Osteoblast (primary cell): ENCODE measurements at regions not wholly inside any gene's neighbourhood (a gene's known extent, or its start where the extent isn't known, plus 50 kb on each side); places are given as distances from the start of the nearest gene placed in this dataset.

Source experiments
- DNase-seq: peaks from one replicate; pipeline ENCODE4 v3.0.0; 2011; ENCODE audit warnings: low spot score, mixed read lengths; ENCODE audit not compliant: insufficient read length; ENCODE audit errors: missing footprints
- H2AFZ ChIP-seq: 2 replicates; pipeline ENCODE4 v1.6.0; 2011; ENCODE audit warnings: mild to moderate bottlenecking, low read length
- H3K27ac ChIP-seq: 2 replicates; pipeline ENCODE4 v1.5.1; 2011; ENCODE audit warnings: mild to moderate bottlenecking, low read depth, low read length, moderate library complexity
- H3K27me3 ChIP-seq: 2 replicates; pipeline ENCODE4 v1.6.0; 2012; ENCODE audit warnings: mild to moderate bottlenecking, control low read depth, inconsistent platforms, low read length, moderate library complexity; ENCODE audit not compliant: insufficient read depth
- H3K36me3 ChIP-seq: 2 replicates; pipeline ENCODE4 v1.5.1; 2011; ENCODE audit warnings: mild to moderate bottlenecking, low read length, control low read depth, moderate library complexity; ENCODE audit not compliant: insufficient read depth
- H3K4me1 ChIP-seq: 2 replicates; pipeline ENCODE4 v1.5.1; 2011; ENCODE audit warnings: mild to moderate bottlenecking, low read length, control low read depth, moderate library complexity; ENCODE audit not compliant: insufficient read depth
- H3K4me2 ChIP-seq: 2 replicates; pipeline ENCODE4 v1.6.0; 2011; ENCODE audit warnings: mild to moderate bottlenecking, low read length; ENCODE audit not compliant: insufficient read depth
- H3K4me3 ChIP-seq: fragments of 200-600 bp; sonication (generic); 3 replicates; pipeline ENCODE4 v1.5.1; 2012; ENCODE audit warnings: mild to moderate bottlenecking, low read length, inconsistent platforms; ENCODE audit not compliant: insufficient read depth
- H3K79me2 ChIP-seq: 2 replicates; pipeline ENCODE4 v1.6.0; 2012; ENCODE audit warnings: mild to moderate bottlenecking, low read length, control low read depth, inconsistent platforms; ENCODE audit not compliant: insufficient read depth
- H3K9me3 ChIP-seq: 2 replicates; pipeline ENCODE4 v1.5.1; 2011; ENCODE audit warnings: low read depth, low read length, control low read depth
- H4K20me1 ChIP-seq: 2 replicates; pipeline ENCODE4 v1.6.0; 2012; ENCODE audit warnings: mild to moderate bottlenecking, low read length, control low read depth; ENCODE audit not compliant: insufficient read depth
- TF ChIP-seq, protein P1 (sequence below): IDR thresholded peaks from 2 replicates; pipeline ENCODE4 v1.5.1; 2011; ENCODE audit warnings: mild to moderate bottlenecking, low read depth, low read length, moderate library complexity; ENCODE audit errors: extremely low read depth

DNA sequence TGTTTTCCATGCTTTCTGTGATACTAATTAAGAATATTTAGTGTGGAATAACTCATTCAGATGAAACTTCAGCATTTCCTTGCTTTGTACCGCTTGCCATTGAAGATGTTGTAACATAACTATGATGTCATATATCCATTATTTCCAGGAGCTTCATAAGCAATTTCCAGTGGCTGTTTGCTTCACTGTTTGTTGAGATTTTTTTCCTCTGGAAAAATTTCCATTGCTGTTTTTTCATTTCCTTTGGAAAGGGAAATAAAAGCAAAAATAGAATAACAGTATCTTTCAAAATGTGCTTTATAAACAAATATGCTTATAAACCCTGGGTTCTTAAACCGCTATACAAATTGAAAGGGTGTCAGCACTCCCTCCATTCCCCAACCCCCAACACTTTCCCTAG, 319.6 kb upstream of the SEMA6D start:
- Histone ChIP-seq H3K9me3 (no peaks in the 10 kb centered on the region), H3K4me1 (no peaks in the 10 kb centered on the region), H3K79me2 (no peaks in the 10 kb centered on the region), H2AFZ (no peak overlapping the region), H3K4me2 (no peak overlapping the region), H3K4me3 (no peak overlapping the region), H3K36me3 (no peaks in the 10 kb centered on the region), H3K27me3 (no peaks in the 10 kb centered on the region), H4K20me1 (no peaks in the 10 kb centered on the region), H3K27ac (no peak overlapping the region)
- DNase-seq: no peak
- TF ChIP-seq, protein P1, sequence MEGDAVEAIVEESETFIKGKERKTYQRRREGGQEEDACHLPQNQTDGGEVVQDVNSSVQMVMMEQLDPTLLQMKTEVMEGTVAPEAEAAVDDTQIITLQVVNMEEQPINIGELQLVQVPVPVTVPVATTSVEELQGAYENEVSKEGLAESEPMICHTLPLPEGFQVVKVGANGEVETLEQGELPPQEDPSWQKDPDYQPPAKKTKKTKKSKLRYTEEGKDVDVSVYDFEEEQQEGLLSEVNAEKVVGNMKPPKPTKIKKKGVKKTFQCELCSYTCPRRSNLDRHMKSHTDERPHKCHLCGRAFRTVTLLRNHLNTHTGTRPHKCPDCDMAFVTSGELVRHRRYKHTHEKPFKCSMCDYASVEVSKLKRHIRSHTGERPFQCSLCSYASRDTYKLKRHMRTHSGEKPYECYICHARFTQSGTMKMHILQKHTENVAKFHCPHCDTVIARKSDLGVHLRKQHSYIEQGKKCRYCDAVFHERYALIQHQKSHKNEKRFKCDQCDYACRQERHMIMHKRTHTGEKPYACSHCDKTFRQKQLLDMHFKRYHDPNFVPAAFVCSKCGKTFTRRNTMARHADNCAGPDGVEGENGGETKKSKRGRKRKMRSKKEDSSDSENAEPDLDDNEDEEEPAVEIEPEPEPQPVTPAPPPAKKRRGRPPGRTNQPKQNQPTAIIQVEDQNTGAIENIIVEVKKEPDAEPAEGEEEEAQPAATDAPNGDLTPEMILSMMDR: no peak

DNA sequence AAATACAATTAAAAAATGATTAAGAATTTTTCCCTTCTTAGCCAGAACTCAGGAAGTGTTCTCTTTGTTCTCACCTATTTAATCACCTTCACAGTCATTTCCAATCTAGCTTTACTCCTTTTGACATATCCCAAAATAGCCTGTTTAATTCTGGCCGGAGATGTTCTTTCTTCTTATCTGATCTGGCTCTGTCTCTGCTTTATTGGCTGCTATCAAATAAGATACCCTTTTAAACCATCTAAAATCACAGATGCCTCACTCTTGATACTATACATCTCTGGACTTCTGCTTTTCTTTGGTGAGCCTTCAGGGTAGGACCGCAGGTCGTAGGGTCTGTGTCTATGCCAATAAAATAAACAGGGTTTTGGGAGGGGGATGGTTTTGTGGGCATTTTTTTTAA, 319.2 kb upstream of the SEMA6D start:
- H2AFZ ChIP-seq: no peak overlapping the region
- H4K20me1 ChIP-seq: no peaks in the 10 kb centered on the region
- H3K79me2 ChIP-seq: no peaks in the 10 kb centered on the region
- no peak overlapping the region for H3K4me3 ChIP-seq
- H3K4me1 ChIP-seq: no peaks in the 10 kb centered on the region
- H3K27ac ChIP-seq: no peak overlapping the region
- no peak overlapping the region for H3K4me2 ChIP-seq
- TF ChIP-seq, protein P1: no peak
- no peak for DNase-seq
- H3K27me3 ChIP-seq: no peaks in the 10 kb centered on the region
- H3K36me3 ChIP-seq: no peaks in the 10 kb centered on the region
- H3K9me3 ChIP-seq: no peaks in the 10 kb centered on the region

DNA sequence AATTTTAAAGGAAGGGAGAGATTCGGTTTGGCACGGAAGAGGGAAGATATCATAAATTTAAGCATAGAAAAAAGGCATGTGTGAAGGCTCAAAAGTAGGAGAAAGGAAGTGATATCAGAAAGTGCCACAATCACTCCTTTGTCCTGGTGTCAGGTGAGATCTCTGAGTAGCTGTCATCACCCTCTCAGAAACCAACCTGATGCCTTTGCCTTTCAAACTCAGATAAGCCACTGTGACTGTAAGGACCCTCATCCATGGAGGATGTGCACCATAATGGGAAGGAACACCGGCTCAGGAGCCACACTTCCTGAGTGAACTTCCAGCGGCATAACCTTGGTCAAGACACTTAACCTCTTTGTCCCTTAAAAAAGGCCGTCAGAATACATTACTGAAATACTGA, 318.7 kb upstream of the SEMA6D start:
- TF ChIP-seq, protein P1: no peak
- no peaks in the 10 kb centered on the region for H3K27me3 ChIP-seq
- no peak overlapping the region for H3K27ac ChIP-seq
- H2AFZ ChIP-seq: no peak overlapping the region
- no peak overlapping the region for H3K4me3 ChIP-seq
- no peaks in the 10 kb centered on the region for H3K4me1 ChIP-seq
- no peaks in the 10 kb centered on the region for H3K36me3 ChIP-seq
- H4K20me1 ChIP-seq: no peaks in the 10 kb centered on the region
- DNase-seq: no peak
- no peak overlapping the region for H3K4me2 ChIP-seq
- H3K79me2 ChIP-seq: no peaks in the 10 kb centered on the region
- H3K9me3 ChIP-seq: no peaks in the 10 kb centered on the region

DNA sequence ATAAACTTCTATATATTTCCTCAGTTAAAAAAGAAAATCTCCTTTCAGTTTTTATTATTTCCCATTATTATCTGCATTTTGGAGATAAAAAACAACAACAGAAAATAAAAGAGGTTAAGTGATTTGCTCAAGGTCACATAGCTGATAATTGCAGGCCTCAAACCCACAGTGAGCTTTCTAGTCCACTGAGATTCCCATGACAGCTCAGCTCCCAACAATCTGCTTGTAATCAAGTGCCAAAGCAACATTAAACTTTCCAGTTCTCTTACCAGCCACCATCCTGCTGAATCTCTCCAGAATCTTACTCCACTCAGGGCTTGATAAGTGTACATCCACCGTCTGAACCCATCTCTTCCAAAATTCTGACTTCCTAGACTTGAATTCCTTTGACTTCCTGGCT, 318.2 kb upstream of the SEMA6D start:
- Histone ChIP-seq H3K4me3 (no peak overlapping the region), H3K4me1 (no peaks in the 10 kb centered on the region), H2AFZ (no peak overlapping the region), H4K20me1 (no peaks in the 10 kb centered on the region), H3K4me2 (no peak overlapping the region), H3K27ac (no peak overlapping the region), H3K36me3 (no peaks in the 10 kb centered on the region), H3K9me3 (no peaks in the 10 kb centered on the region), H3K27me3 (no peaks in the 10 kb centered on the region), H3K79me2 (no peaks in the 10 kb centered on the region)
- DNase-seq: no peak
- TF ChIP-seq, protein P1: no peak
